WTC11 (cell line): ENCODE measurements at regions not wholly inside any gene's neighbourhood (a gene's known extent, or its start where the extent isn't known, plus 50 kb on each side); places are given as distances from the start of the nearest gene placed in this dataset.

Experiments
- ATAC-seq: fragments of 200-7000 bp; cut with Tn5 transposase; 2 replicates; pipeline ENCODE4 v1.10.0; 2021; ENCODE audit warnings: mild to moderate bottlenecking, moderate library complexity
- CTCF ChIA-PET: fragments of 300-600 bp; sonication (Branson Sonifier 250); formaldehyde crosslinking; loops from one replicate; lab custom pipeline; 2021; ENCODE audit warnings: antibody characterized with exemption; lab: Charles Lee
- POLR2A ChIA-PET: fragments of 350-600 bp; sonication (Branson Sonifier 250); formaldehyde crosslinking; loops from one replicate; lab custom pipeline; 2021; ENCODE audit warnings: antibody characterized with exemption; lab: Charles Lee
- DNase-seq: peaks from one replicate; pipeline ENCODE4 v3.0.0; 2021; ENCODE audit warnings: low spot score
- H3K27ac Mint-ChIP-seq: 2 replicates; pipeline ENCODE4 v1.8.0; 2021; ENCODE audit warnings: mixed read lengths
- H3K27me3 Mint-ChIP-seq: 2 replicates; pipeline ENCODE4 v1.8.0; 2021; ENCODE audit warnings: low read depth, mild to moderate bottlenecking, moderate library complexity, mixed read lengths
- H3K36me3 Mint-ChIP-seq: 2 replicates; pipeline ENCODE4 v1.8.0; 2021; ENCODE audit warnings: mixed read lengths
- H3K4me1 Mint-ChIP-seq: 2 replicates; pipeline ENCODE4 v1.8.0; 2022; ENCODE audit warnings: mixed read lengths
- H3K4me3 Mint-ChIP-seq: 2 replicates; pipeline ENCODE4 v1.8.0; 2021; ENCODE audit warnings: mild to moderate bottlenecking, moderate library complexity, mixed read lengths
- H3K9me3 Mint-ChIP-seq: 2 replicates; pipeline ENCODE4 v1.8.0; 2021; ENCODE audit warnings: mixed read lengths
- ESRRA ChIP-seq: sonication (generic); formaldehyde crosslinking; IDR thresholded peaks from 2 replicates; pipeline ENCODE4 v1.8.1; 2022; ENCODE audit warnings: mild to moderate bottlenecking, missing genetic modification reagents, borderline replicate concordance
- RELA ChIP-seq: sonication (generic); formaldehyde crosslinking; IDR thresholded peaks from 2 replicates; pipeline ENCODE4 v1.8.1; 2022; ENCODE audit warnings: missing genetic modification reagents, mild to moderate bottlenecking, borderline replicate concordance
- TP53 ChIP-seq: sonication (generic); formaldehyde crosslinking; IDR thresholded peaks from 2 replicates; pipeline ENCODE4 v1.8.1; 2023; ENCODE audit warnings: mild to moderate bottlenecking, missing genetic modification reagents
- ZNF121 ChIP-seq: sonication (generic); formaldehyde crosslinking; IDR thresholded peaks from 2 replicates; pipeline ENCODE4 v1.8.0; 2023; ENCODE audit warnings: missing genetic modification reagents
- ZNF416 ChIP-seq: fragments of 250-450 bp; sonication (Bioruptor Pico); IDR thresholded peaks from 2 replicates; pipeline ENCODE4 v1.9.0; 2021; ENCODE audit warnings: mild to moderate bottlenecking, inconsistent platforms
- TF ChIP-seq, protein P1 (sequence below): fragments of 250-450 bp; sonication (Bioruptor Pico); IDR thresholded peaks from 2 replicates; pipeline ENCODE4 v1.9.0; 2021; ENCODE audit warnings: mild to moderate bottlenecking, borderline replicate concordance
- TF ChIP-seq, protein P2 (sequence below): fragments of 250-450 bp; sonication (Bioruptor Pico); conservative IDR thresholded peaks from 2 replicates; pipeline ENCODE4 v1.9.0; 2021; ENCODE audit warnings: mild to moderate bottlenecking
- TF ChIP-seq, protein P3 (sequence below): fragments of 250-450 bp; sonication (Bioruptor Pico); IDR thresholded peaks from 2 replicates; pipeline ENCODE4 v1.8.0; 2021; ENCODE audit warnings: mild to moderate bottlenecking
- TF ChIP-seq, protein P4 (sequence below): fragments of 250-450 bp; sonication (Bioruptor Pico); IDR thresholded peaks from 2 replicates; pipeline ENCODE4 v1.9.0; 2021; ENCODE audit warnings: moderate library complexity, mild to moderate bottlenecking, inconsistent platforms, borderline replicate concordance
- TF ChIP-seq, protein P5 (sequence below): sonication (generic); formaldehyde crosslinking; IDR thresholded peaks from 2 replicates; pipeline ENCODE4 v1.8.0; 2022; ENCODE audit warnings: mild to moderate bottlenecking, missing genetic modification reagents
- TF ChIP-seq, protein P6 (sequence below): sonication (generic); formaldehyde crosslinking; IDR thresholded peaks from 2 replicates; pipeline ENCODE4 v1.8.0; 2023; ENCODE audit warnings: mild to moderate bottlenecking, missing genetic modification reagents

DNA sequence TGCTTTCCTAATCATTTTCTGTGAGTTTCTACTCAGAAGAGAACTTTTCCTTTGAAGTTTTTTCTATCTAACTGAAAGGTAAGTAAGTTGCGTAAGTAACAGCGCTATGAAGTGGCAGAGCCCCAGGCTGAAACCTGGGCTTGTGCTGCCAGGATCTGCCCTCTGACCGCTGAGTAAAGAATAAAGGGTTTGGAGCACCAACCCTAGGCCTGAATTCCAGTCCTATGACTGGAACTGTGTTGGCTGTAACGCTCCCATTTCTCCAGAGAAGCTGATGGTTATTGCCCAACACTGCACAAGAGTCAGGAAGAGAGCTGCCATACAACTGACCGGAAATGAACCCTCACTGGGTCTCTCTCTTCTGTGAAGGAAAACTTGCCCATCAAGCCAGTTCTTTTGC is 87.0 kb downstream of the FOXB1 start:
- TF ChIP-seq ZNF121 (CRISPR knock-in tag), result no peak
- TF ChIP-seq TP53 (CRISPR knock-in tag), result no peak
- TF ChIP-seq, protein P1, sequence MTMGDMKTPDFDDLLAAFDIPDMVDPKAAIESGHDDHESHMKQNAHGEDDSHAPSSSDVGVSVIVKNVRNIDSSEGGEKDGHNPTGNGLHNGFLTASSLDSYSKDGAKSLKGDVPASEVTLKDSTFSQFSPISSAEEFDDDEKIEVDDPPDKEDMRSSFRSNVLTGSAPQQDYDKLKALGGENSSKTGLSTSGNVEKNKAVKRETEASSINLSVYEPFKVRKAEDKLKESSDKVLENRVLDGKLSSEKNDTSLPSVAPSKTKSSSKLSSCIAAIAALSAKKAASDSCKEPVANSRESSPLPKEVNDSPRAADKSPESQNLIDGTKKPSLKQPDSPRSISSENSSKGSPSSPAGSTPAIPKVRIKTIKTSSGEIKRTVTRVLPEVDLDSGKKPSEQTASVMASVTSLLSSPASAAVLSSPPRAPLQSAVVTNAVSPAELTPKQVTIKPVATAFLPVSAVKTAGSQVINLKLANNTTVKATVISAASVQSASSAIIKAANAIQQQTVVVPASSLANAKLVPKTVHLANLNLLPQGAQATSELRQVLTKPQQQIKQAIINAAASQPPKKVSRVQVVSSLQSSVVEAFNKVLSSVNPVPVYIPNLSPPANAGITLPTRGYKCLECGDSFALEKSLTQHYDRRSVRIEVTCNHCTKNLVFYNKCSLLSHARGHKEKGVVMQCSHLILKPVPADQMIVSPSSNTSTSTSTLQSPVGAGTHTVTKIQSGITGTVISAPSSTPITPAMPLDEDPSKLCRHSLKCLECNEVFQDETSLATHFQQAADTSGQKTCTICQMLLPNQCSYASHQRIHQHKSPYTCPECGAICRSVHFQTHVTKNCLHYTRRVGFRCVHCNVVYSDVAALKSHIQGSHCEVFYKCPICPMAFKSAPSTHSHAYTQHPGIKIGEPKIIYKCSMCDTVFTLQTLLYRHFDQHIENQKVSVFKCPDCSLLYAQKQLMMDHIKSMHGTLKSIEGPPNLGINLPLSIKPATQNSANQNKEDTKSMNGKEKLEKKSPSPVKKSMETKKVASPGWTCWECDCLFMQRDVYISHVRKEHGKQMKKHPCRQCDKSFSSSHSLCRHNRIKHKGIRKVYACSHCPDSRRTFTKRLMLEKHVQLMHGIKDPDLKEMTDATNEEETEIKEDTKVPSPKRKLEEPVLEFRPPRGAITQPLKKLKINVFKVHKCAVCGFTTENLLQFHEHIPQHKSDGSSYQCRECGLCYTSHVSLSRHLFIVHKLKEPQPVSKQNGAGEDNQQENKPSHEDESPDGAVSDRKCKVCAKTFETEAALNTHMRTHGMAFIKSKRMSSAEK (CRISPR knock-in tag), result no peak
- TF ChIP-seq ZNF416 (CRISPR knock-in tag), result no peak
- no peak for TF ChIP-seq ESRRA (CRISPR knock-in tag)
- TF ChIP-seq, protein P2, sequence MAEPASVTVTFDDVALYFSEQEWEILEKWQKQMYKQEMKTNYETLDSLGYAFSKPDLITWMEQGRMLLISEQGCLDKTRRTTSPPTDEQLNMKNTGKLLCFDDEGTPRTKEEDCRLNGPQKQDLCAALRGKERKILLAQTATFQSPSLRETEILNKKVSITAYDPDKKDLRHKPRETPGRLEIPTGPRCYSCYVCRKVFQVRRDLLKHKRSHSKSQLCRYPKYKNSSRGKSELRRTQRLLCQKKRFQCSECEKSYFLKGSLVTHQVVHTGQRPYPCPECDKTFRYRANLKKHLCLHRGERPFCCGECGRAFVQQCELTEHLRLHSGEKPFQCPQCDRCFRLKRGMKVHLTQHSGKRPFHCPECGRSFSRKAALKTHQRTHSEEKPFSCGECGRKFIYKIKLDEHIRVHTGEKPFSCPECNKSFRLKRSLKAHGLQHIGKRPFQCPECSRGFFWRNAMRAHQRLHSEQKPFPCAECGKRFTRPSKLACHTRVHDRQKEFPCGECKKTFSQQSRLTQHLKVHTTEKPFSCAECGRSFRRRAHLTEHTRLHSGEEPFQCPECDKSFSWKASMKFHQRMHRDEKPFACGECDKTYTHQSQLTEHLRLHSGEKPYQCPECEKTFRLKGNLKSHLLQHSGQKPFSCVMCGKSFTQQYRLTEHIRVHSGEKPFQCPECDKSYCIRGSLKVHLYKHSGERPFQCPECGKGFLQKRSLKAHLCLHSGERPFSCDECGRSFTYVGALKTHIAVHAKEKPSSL, result no peak
- TF ChIP-seq RELA, result no peak
- TF ChIP-seq, protein P3, sequence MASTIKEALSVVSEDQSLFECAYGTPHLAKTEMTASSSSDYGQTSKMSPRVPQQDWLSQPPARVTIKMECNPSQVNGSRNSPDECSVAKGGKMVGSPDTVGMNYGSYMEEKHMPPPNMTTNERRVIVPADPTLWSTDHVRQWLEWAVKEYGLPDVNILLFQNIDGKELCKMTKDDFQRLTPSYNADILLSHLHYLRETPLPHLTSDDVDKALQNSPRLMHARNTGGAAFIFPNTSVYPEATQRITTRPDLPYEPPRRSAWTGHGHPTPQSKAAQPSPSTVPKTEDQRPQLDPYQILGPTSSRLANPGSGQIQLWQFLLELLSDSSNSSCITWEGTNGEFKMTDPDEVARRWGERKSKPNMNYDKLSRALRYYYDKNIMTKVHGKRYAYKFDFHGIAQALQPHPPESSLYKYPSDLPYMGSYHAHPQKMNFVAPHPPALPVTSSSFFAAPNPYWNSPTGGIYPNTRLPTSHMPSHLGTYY (CRISPR knock-in tag), result no peak
- TF ChIP-seq, protein P4, sequence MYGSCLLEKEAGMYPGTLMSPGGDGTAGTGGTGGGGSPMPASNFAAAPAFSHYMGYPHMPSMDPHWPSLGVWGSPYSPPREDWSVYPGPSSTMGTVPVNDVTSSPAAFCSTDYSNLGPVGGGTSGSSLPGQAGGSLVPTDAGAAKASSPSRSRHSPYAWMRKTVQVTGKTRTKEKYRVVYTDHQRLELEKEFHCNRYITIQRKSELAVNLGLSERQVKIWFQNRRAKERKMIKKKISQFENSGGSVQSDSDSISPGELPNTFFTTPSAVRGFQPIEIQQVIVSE (CRISPR knock-in tag), result no peak
- TF ChIP-seq, protein P5, sequence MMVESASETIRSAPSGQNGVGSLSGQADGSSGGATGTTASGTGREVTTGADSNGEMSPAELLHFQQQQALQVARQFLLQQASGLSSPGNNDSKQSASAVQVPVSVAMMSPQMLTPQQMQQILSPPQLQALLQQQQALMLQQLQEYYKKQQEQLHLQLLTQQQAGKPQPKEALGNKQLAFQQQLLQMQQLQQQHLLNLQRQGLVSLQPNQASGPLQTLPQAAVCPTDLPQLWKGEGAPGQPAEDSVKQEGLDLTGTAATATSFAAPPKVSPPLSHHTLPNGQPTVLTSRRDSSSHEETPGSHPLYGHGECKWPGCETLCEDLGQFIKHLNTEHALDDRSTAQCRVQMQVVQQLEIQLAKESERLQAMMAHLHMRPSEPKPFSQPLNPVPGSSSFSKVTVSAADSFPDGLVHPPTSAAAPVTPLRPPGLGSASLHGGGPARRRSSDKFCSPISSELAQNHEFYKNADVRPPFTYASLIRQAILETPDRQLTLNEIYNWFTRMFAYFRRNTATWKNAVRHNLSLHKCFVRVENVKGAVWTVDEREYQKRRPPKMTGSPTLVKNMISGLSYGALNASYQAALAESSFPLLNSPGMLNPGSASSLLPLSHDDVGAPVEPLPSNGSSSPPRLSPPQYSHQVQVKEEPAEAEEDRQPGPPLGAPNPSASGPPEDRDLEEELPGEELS (CRISPR knock-in tag), result no peak
- TF ChIP-seq, protein P6, sequence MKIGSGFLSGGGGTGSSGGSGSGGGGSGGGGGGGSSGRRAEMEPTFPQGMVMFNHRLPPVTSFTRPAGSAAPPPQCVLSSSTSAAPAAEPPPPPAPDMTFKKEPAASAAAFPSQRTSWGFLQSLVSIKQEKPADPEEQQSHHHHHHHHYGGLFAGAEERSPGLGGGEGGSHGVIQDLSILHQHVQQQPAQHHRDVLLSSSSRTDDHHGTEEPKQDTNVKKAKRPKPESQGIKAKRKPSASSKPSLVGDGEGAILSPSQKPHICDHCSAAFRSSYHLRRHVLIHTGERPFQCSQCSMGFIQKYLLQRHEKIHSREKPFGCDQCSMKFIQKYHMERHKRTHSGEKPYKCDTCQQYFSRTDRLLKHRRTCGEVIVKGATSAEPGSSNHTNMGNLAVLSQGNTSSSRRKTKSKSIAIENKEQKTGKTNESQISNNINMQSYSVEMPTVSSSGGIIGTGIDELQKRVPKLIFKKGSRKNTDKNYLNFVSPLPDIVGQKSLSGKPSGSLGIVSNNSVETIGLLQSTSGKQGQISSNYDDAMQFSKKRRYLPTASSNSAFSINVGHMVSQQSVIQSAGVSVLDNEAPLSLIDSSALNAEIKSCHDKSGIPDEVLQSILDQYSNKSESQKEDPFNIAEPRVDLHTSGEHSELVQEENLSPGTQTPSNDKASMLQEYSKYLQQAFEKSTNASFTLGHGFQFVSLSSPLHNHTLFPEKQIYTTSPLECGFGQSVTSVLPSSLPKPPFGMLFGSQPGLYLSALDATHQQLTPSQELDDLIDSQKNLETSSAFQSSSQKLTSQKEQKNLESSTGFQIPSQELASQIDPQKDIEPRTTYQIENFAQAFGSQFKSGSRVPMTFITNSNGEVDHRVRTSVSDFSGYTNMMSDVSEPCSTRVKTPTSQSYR, result no peak
- no peak overlapping the region for H3K27ac Mint-ChIP-seq
- H3K27me3 Mint-ChIP-seq, result peaks cover 3% of the 10 kb centered on the region; the same call in 1 of the 2 replicates
- peaks cover 4% of the 10 kb centered on the region for H3K9me3 Mint-ChIP-seq
- ATAC-seq (no peak), DNase-seq (no peak)
- H3K36me3 Mint-ChIP-seq, result peaks cover 2% of the 10 kb centered on the region
- ChIA-PET POLR2A (no interaction called here), CTCF (interaction anchor here (2.1 kb wide), 1 partner anchor 12 kb away, joined by 9 read pairs; no protein-coding TSS in a partner anchor)
- H3K4me3 Mint-ChIP-seq, result no peak overlapping the region
- peaks cover 20% of the 10 kb centered on the region for H3K4me1 Mint-ChIP-seq
